ENCODE measurements at regions not wholly inside any gene's neighbourhood (a gene's known extent, or its start where the extent isn't known, plus 50 kb on each side); places are given as distances from the start of the nearest gene placed in this dataset.

DNA sequence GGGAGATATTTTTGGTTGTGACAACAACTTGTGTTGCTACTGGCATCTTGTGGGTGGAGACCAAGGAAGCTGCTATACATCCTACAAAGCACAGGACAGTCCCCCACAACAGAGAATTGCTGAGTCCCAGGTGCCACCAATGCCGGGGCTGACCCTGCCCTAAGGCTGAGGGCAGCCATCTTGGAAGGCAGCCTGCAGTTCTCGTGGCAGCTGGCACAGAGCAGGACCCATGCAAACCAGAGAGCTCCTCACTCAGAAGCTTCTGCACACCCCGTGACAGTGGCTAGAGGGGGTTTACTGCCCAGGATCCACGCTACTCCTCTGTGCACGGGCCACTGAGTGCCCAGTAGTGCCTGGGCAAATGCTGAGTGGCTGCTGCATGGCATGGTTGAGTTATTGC is 143.4 kb downstream of the CTTN start:
- no peaks in the 10 kb centered on the region for H3K36me3 Mint-ChIP-seq
- H3K4me3 Mint-ChIP-seq: no peak overlapping the region
- DNase-seq (ENCODE audit: low spot score in 2 of 2) (no peak), ATAC-seq (ENCODE audit: low read depth) (no peak)
- H3K27me3 Mint-ChIP-seq: peaks cover 1% of the 10 kb centered on the region
- H3K9me3 Mint-ChIP-seq: no peaks in the 10 kb centered on the region
- no peak overlapping the region for H3K27ac Mint-ChIP-seq
- H3K4me1 Mint-ChIP-seq: no peaks in the 10 kb centered on the region

- Mint-ChIP-seq H3K4me1 (no peaks in the 10 kb centered on the region), H3K4me3 (no peak overlapping the region), H3K9me3 (no peaks in the 10 kb centered on the region), H3K36me3 (no peaks in the 10 kb centered on the region), H3K27me3 (peaks cover 4% of the 10 kb centered on the region), H3K27ac (no peak overlapping the region)
- ATAC-seq (ENCODE audit: low read depth): no peak
- DNase-seq (ENCODE audit: low spot score in 2 of 2): no peak
These were observed 144.1 kb downstream of the CTTN start for GRCh38 chr11:70542406-70542805.

GRCh38 chr11:70542811-70543210 is 144.5 kb downstream of the CTTN start:
- Mint-ChIP-seq H3K36me3 (no peaks in the 10 kb centered on the region), H3K27me3 (peaks cover 4% of the 10 kb centered on the region), H3K9me3 (no peaks in the 10 kb centered on the region), H3K4me1 (no peaks in the 10 kb centered on the region), H3K27ac (no peak overlapping the region), H3K4me3 (no peak overlapping the region)
- DNase-seq (ENCODE audit: low spot score in 2 of 2): no peak
- ATAC-seq (ENCODE audit: low read depth): no peak

DNA sequence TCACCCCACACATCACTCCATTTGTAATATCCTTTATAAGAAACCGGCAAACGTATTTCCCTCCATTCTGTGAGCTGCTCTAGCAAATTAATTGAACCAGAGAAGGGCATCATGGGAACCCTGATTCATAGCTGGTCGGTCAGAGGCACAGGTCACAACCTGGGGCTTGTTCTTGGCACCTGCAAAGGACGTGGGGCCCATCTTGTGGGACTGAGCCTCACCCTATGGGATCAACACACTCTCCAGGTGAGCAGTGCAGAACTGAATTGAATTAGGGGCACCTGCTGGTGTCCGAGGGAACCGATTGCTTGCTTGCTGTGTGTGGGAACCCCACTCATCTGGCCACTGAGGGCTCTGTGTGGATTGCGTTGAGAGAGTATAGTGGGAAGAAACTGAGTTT is 145.3 kb downstream of the CTTN start:
- peaks cover 4% of the 10 kb centered on the region for H3K27me3 Mint-ChIP-seq
- no peaks in the 10 kb centered on the region for H3K4me1 Mint-ChIP-seq
- no peaks in the 10 kb centered on the region for H3K9me3 Mint-ChIP-seq
- ATAC-seq (ENCODE audit: low read depth) (no peak), DNase-seq (ENCODE audit: low spot score in 2 of 2) (no peak)
- H3K27ac Mint-ChIP-seq: no peak overlapping the region
- no peak overlapping the region for H3K4me3 Mint-ChIP-seq
- H3K36me3 Mint-ChIP-seq: no peaks in the 10 kb centered on the region

DNA sequence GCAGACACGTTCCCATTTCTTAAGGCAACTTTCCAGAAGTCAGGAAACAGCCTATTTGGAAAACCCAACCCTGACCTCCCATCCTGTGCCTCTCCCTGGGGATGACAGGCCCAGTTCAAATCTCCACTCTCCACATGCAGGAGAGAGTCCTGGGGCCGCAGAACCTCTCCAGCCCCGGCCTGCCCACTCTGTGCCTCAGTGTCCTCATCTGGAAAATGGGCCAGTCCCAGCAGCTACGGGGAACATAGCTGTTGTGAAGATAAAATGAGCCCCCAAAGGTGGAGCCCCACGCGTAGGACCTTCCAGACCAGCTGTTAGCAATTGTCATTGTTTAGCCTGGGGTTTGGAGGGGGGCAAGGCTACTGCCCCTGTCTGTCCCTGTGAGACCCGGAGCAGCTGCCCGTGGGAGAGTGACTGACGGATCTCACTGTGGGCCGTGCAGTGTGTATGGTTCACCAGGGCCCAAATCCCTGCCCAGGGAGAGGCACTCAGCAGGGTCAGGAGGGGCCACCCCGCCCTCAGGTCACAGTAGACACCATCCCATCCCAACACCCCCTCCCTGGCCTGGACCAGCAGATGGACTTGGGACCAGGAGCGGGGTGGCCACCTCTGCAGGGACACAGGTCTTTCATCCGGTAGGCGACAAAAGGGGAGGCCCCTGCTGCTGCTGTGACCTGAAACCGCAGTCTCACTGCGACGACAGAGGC is 145.9 kb downstream of the CTTN start:
- no peak overlapping the region for H3K4me3 Mint-ChIP-seq
- H3K36me3 Mint-ChIP-seq: no peaks in the 10 kb centered on the region

GRCh38 chr11:70544774-70545609 is 146.7 kb downstream of the CTTN start:
- DNase-seq (ENCODE audit: low spot score in 2 of 2) (no peak), ATAC-seq (ENCODE audit: low read depth) (no peak)
- Mint-ChIP-seq H3K9me3 (no peaks in the 10 kb centered on the region), H3K4me1 (no peaks in the 10 kb centered on the region), H3K27me3 (peaks cover 4% of the 10 kb centered on the region), H3K27ac (no peak overlapping the region), H3K36me3 (no peaks in the 10 kb centered on the region), H3K4me3 (no peak overlapping the region)

More for the DNA sequence above, 145.9 kb downstream of the CTTN start:
- Mint-ChIP-seq H3K9me3 (no peaks in the 10 kb centered on the region), H3K27me3 (peaks cover 4% of the 10 kb centered on the region), H3K4me1 (no peaks in the 10 kb centered on the region), H3K27ac (no peak overlapping the region)
- DNase-seq (ENCODE audit: low spot score in 2 of 2) (no peak), ATAC-seq (ENCODE audit: low read depth) (no peak)

GRCh38 chr11:70545610-70545912 is 147.2 kb downstream of the CTTN start:
- no peak overlapping the region for H3K4me3 Mint-ChIP-seq
- H3K9me3 Mint-ChIP-seq: no peaks in the 10 kb centered on the region
- no peaks in the 10 kb centered on the region for H3K4me1 Mint-ChIP-seq
- no peak overlapping the region for H3K27ac Mint-ChIP-seq
- no peaks in the 10 kb centered on the region for H3K36me3 Mint-ChIP-seq
- no peak for ATAC-seq (ENCODE audit: low read depth)
- H3K27me3 Mint-ChIP-seq: peaks cover 4% of the 10 kb centered on the region
- no peak for DNase-seq (ENCODE audit: low spot score in 2 of 2)

DNA sequence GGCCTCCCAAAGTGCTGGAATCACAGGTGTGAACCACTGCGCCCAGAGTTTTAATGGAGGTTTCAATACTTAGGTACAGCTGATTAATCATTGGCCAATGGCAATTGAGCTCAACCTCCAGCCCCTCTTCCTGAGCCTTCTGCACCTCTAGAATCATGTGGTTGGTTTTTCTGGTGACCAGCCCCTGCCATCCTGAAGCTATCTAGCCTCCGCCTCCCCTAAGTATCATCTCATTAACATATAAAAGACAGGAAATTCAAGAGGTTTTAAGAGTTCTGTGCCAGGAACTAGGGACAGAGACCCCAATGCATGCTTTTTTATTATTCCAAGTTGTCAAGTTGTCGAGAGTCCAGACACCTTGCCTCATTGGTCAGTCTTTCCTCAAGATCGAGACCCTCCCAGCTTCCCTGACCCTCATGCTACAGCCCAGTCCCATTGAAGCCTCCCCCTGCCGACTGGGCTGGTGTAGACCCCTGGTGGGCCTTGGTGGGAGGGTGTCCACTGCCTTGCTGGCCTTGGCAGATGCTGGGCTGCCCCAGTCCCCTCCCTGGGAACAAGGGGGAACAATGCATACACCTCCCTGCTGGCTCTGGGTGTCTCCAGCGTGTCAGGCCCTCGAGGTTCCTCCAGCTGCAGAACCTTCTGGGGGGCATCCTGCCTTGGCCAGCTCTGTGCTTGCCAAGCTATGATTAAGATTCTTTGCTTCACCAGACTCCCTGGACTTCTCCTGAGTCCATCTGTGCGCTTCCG is 148.0 kb downstream of the CTTN start:
- ATAC-seq (ENCODE audit: low read depth) (no peak), DNase-seq (ENCODE audit: low spot score in 2 of 2) (no peak)
- no peak overlapping the region for H3K27ac Mint-ChIP-seq
- no peak overlapping the region for H3K4me3 Mint-ChIP-seq
- no peaks in the 10 kb centered on the region for H3K4me1 Mint-ChIP-seq
- H3K9me3 Mint-ChIP-seq: no peaks in the 10 kb centered on the region
- H3K27me3 Mint-ChIP-seq: peaks cover 4% of the 10 kb centered on the region
- no peaks in the 10 kb centered on the region for H3K36me3 Mint-ChIP-seq

- no peak overlapping the region for H3K27ac Mint-ChIP-seq
- no peaks in the 10 kb centered on the region for H3K36me3 Mint-ChIP-seq
- no peaks in the 10 kb centered on the region for H3K9me3 Mint-ChIP-seq
- ATAC-seq (ENCODE audit: low read depth): no peak
- no peaks in the 10 kb centered on the region for H3K4me1 Mint-ChIP-seq
- H3K27me3 Mint-ChIP-seq: peaks cover 4% of the 10 kb centered on the region
- DNase-seq (ENCODE audit: low spot score in 2 of 2): no peak
- no peak overlapping the region for H3K4me3 Mint-ChIP-seq
These were observed 149.1 kb downstream of the CTTN start for GRCh38 chr11:70547386-70547785.

DNA sequence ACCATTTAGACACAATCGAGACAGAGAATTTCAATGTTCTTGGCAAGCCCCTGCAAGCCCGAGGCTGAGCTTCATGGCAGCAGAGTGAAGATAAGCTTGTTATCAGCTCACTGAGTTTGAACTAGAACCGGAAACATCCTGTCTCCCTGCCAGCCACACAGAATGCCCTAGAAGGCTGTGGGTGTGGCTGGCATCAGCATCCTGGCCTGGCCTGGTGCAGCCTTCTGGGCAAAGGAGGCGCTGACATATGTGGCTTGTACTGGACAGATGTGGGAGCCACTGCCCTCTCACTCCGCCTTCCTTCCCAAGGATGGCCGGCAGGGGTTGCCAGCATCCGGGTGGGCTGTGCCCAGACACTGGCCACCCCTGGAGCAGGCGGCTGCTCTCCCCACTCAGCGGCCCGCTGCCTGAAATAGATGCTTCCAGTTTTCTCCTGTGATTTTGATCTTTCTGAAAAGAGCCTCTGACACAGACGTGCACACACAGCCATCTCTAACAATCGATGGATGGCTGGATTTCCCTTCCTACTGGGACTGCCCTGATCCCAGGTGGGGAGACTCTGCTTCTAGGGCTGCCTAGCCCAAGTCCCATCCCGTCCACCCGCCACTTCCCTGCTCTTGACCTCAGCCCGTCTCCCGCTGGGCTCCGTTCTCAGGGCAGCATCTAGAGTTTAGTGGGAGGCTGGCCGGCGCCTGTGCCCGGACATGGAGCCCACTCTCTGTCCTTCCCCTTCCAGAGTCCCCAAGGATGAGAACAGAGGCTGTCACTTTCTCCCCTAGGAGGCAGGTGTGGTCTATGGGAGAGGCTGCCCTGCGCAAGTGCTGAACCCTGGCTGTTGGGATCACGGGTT is 149.7 kb downstream of the CTTN start:
- Mint-ChIP-seq H3K27ac (no peak overlapping the region), H3K9me3 (no peaks in the 10 kb centered on the region), H3K4me3 (no peak overlapping the region), H3K4me1 (no peaks in the 10 kb centered on the region), H3K36me3 (no peaks in the 10 kb centered on the region), H3K27me3 (peaks cover 4% of the 10 kb centered on the region)
- no peak for DNase-seq (ENCODE audit: low spot score in 2 of 2)
- ATAC-seq (ENCODE audit: low read depth): no peak

GRCh38 chr11:70548976-70549375 is 150.6 kb downstream of the CTTN start:
- Mint-ChIP-seq H3K9me3 (no peaks in the 10 kb centered on the region), H3K4me3 (no peak overlapping the region), H3K36me3 (no peaks in the 10 kb centered on the region), H3K4me1 (no peaks in the 10 kb centered on the region), H3K27me3 (peaks cover 4% of the 10 kb centered on the region), H3K27ac (no peak overlapping the region)
- DNase-seq (ENCODE audit: low spot score in 2 of 2) (no peak), ATAC-seq (ENCODE audit: low read depth) (no peak)

DNA sequence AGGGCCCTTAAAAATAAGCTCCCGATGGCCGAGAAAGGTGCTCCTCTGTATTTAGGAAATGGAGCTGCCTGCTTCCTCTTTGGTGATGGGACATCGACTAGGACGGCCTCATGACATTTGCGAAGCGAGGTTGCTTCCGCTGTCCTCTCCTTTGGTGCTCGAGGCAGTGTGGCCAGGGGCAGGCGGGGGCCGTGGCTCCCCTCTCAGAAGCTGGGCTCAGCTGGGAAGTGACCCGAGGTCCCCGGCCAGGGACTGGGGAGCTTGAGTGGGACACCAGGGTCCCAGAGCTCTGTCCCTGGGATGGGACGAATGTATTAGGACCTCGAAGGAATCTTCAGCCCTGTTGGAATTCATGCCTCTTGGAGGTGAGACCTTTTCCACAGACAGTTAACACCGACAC is 151.1 kb downstream of the CTTN start:
- no peak overlapping the region for H3K27ac Mint-ChIP-seq
- no peak overlapping the region for H3K4me3 Mint-ChIP-seq
- H3K27me3 Mint-ChIP-seq: peaks cover 4% of the 10 kb centered on the region
- ATAC-seq (ENCODE audit: low read depth) (no peak), DNase-seq (ENCODE audit: low spot score in 2 of 2) (no peak)
- no peaks in the 10 kb centered on the region for H3K36me3 Mint-ChIP-seq
- no peaks in the 10 kb centered on the region for H3K9me3 Mint-ChIP-seq
- H3K4me1 Mint-ChIP-seq: no peaks in the 10 kb centered on the region

- H3K4me1 Mint-ChIP-seq: no peaks in the 10 kb centered on the region
- ATAC-seq (ENCODE audit: low read depth) (no peak), DNase-seq (ENCODE audit: low spot score in 2 of 2) (no peak)
- no peak overlapping the region for H3K27ac Mint-ChIP-seq
- no peaks in the 10 kb centered on the region for H3K36me3 Mint-ChIP-seq
- H3K27me3 Mint-ChIP-seq: peaks cover 4% of the 10 kb centered on the region
- no peaks in the 10 kb centered on the region for H3K9me3 Mint-ChIP-seq
- no peak overlapping the region for H3K4me3 Mint-ChIP-seq
These were observed 151.5 kb downstream of the CTTN start for GRCh38 chr11:70549796-70550195.
